HG03521 (cell line): ENCODE measurements at regions not wholly inside any gene's neighbourhood (a gene's known extent, or its start where the extent isn't known, plus 50 kb on each side); places are given as distances from the start of the nearest gene placed in this dataset.

ENCODE experiments used
- ATAC-seq: cut with Tn5 transposase; IDR thresholded peaks from one replicate; pipeline ENCODE4 v1.9.1; 2021; ENCODE audit warnings: mild to moderate bottlenecking, moderate library complexity; ENCODE audit not compliant: unreplicated experiment

- ATAC-seq, result no peak
Measured at GRCh38 chr14:97878206-97878605, 1081.0 kb downstream of the VRK1 start.

GRCh38 chr14:97878727-97879126 is 1081.5 kb downstream of the VRK1 start:
- ATAC-seq, result no peak

GRCh38 chr14:97887690-97888089 is 1090.5 kb downstream of the VRK1 start:
- no peak for ATAC-seq

- ATAC-seq, result no peak
Measured at GRCh38 chr14:97888331-97888730, 1091.1 kb downstream of the VRK1 start.

GRCh38 chr14:97891515-97891914 is 1094.3 kb downstream of the VRK1 start:
- ATAC-seq, result no peak

- ATAC-seq, result no peak
Measured at GRCh38 chr14:97894552-97894951, 1097.4 kb downstream of the VRK1 start.

GRCh38 chr14:97900196-97900854 is 1103.1 kb downstream of the VRK1 start:
- ATAC-seq, result no peak

- no peak for ATAC-seq
Measured at GRCh38 chr14:97902630-97903029, 1105.4 kb downstream of the VRK1 start.

GRCh38 chr14:97903821-97904220 is 1106.6 kb downstream of the VRK1 start:
- no peak for ATAC-seq

- no peak for ATAC-seq
Measured at GRCh38 chr14:97912217-97912616, 1115.0 kb downstream of the VRK1 start.

- ATAC-seq, result no peak
Measured at GRCh38 chr14:97916100-97916499, 1118.9 kb downstream of the VRK1 start.

GRCh38 chr14:97916669-97917568 is 1119.7 kb downstream of the VRK1 start:
- ATAC-seq, result no peak

GRCh38 chr14:97920201-97920600 is 1123.0 kb downstream of the VRK1 start:
- no peak for ATAC-seq

GRCh38 chr14:97921296-97921695 is 1124.1 kb downstream of the VRK1 start:
- ATAC-seq, result no peak

GRCh38 chr14:97924922-97925613 is 1127.9 kb downstream of the VRK1 start:
- ATAC-seq, result no peak

GRCh38 chr14:97930166-97930565 is 1133.0 kb downstream of the VRK1 start:
- ATAC-seq, result no peak

GRCh38 chr14:97931273-97931672 is 1134.1 kb downstream of the VRK1 start:
- no peak for ATAC-seq

GRCh38 chr14:97942921-97943320 is 1145.7 kb downstream of the VRK1 start:
- no peak for ATAC-seq

- ATAC-seq, result no peak
Measured at GRCh38 chr14:97943619-97944018, 1146.4 kb downstream of the VRK1 start.

- no peak for ATAC-seq
Measured at GRCh38 chr14:97944380-97944779, 1147.2 kb downstream of the VRK1 start.

- ATAC-seq, result no peak
Measured at GRCh38 chr14:97945631-97946030, 1148.4 kb downstream of the VRK1 start.

- ATAC-seq, result no peak
Measured at GRCh38 chr14:97946240-97946639, 1149.1 kb downstream of the VRK1 start.
